GM12878 (cell line): ENCODE measurements at regions not wholly inside any gene's neighbourhood (a gene's known extent, or its start where the extent isn't known, plus 50 kb on each side); places are given as distances from the start of the nearest gene placed in this dataset.

Source experiments
- BRCA1 ChIP-seq: IDR thresholded peaks from 2 replicates; pipeline ENCODE4 v1.6.1; 2011; ENCODE audit warnings: low read depth, low read length, improper control_type of control experiment
- CBFB ChIP-seq: IDR thresholded peaks from 2 replicates; pipeline ENCODE4 v1.6.1; 2016; ENCODE audit warnings: antibody characterized with exemption, low read depth
- EP300 ChIP-seq, 2 experiments: fragments of 150-350 bp in 1 of 2; IDR thresholded peaks; 2 replicates each; pipeline ENCODE4 v1.6.1; 2011 to 2012; ENCODE audit warnings: low read depth in 2 of 2, low read length in 2 of 2, borderline replicate concordance in 1 of 2, improper control_type of control experiment in 1 of 2, inconsistent platforms in 1 of 2; ENCODE audit not compliant: control insufficient read depth in 1 of 2
- ETV6 ChIP-seq, 2 experiments: fragments of 450-650 bp in 1 of 2; IDR thresholded peaks in 1 of 2; conservative IDR thresholded peaks in 1 of 2; 2 replicates each; pipeline ENCODE4 v1.6.1; 2014; ENCODE audit warnings: antibody characterized with exemption in 1 of 2, borderline replicate concordance in 1 of 2, low read depth in 1 of 2, mild to moderate bottlenecking in 1 of 2, moderate library complexity in 1 of 2
- PML ChIP-seq: IDR thresholded peaks from 2 replicates; pipeline ENCODE4 v1.6.1; 2012; ENCODE audit warnings: low read length, inconsistent platforms
- RFX5 ChIP-seq: IDR thresholded peaks from 2 replicates; pipeline ENCODE4 v1.6.1; 2011; ENCODE audit warnings: low read depth, low read length, improper control_type of control experiment
- ZBTB11 ChIP-seq: fragments of 450-650 bp; formaldehyde crosslinking; IDR thresholded peaks from 2 replicates; pipeline ENCODE4 v1.5.0; 2022; ENCODE audit warnings: mild to moderate bottlenecking, missing genetic modification characterization

DNA sequence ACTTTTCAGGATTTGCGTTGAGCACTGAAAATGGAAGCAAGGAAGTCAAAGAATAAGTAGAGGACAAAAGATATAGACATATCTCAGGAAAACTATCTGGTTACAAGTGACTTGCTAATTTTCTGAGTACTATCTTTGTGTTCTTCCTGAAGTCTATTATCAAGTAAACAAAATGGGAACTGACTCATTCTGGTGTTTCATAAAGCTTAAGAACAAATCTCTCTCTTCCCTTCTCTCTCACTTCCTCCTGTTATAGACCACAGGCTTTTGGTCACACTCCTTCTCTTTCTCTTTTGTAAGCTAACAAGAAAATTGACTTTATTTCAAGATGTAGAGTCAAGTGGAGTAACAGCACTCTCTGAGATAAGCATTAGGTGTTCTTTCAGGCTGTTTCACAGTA is 406.6 kb upstream of the SYT1 start (continued):
- no peak for TF ChIP-seq ZBTB11 (CRISPR knock-in tag)
- no peak for TF ChIP-seq BRCA1
- TF ChIP-seq PML, result no peak; the same call in 1 of the 2 replicates
- TF ChIP-seq ETV6 (conservative IDR thresholded peaks at IDR 0.05 in 1 of 2, IDR thresholded peaks at IDR 0.05 in 1 of 2; ENCODE audit: borderline replicate concordance in 1 of 2, low read depth in 1 of 2), result peak in 1 of 2 experiments; percentile 69; a peak in 1 of 4 replicates
- peak; percentile 13 to 73; a peak in 1 of 4 replicates for TF ChIP-seq EP300 (IDR thresholded peaks at IDR 0.05; ENCODE audit: borderline replicate concordance in 1 of 2, control insufficient read depth in 1 of 2, low read depth in 2 of 2, low read length in 2 of 2)
- peak; percentile 44; the same call in 1 of the 2 replicates for TF ChIP-seq CBFB
- no peak for TF ChIP-seq RFX5
